Ammon's horn (tissue), 1 donor: ENCODE measurements at regions not wholly inside any gene's neighbourhood (a gene's known extent, or its start where the extent isn't known, plus 50 kb on each side); places are given as distances from the start of the nearest gene placed in this dataset.
"Not testable (repeated sequence)": the region's sequence is repeated elsewhere in the genome, so short reads cannot be mapped to it uniquely, and the experiment has no call there.

ENCODE experiments used
- DNase-seq: peaks from one replicate; pipeline ENCODE4 v3.0.0-alpha.2; 2016; ENCODE audit warnings: low spot score

- no peak for DNase-seq
Measured at GRCh38 chr2:7530001-7530400, 612.8 kb downstream of the RNF144A start.

GRCh38 chr2:7539077-7539476 is 621.9 kb downstream of the RNF144A start:
- DNase-seq = no peak

GRCh38 chr2:7539760-7540159 is 622.5 kb downstream of the RNF144A start:
- DNase-seq = no peak

GRCh38 chr2:7552825-7553570 is 635.8 kb downstream of the RNF144A start:
- no peak for DNase-seq

- DNase-seq = no peak
Measured at GRCh38 chr2:7555260-7555659, 638.0 kb downstream of the RNF144A start.

- DNase-seq = no peak
Measured at GRCh38 chr2:7557376-7557775, 640.2 kb downstream of the RNF144A start.

- no peak for DNase-seq
Measured at GRCh38 chr2:7559791-7560190, 642.6 kb downstream of the RNF144A start.

GRCh38 chr2:7566382-7566881 is 649.2 kb downstream of the RNF144A start:
- DNase-seq = no peak

- not testable (repeated sequence) for DNase-seq
Measured at GRCh38 chr2:7567116-7567515, 649.9 kb downstream of the RNF144A start.

- no peak for DNase-seq
Measured at GRCh38 chr2:7567646-7568045, 650.4 kb downstream of the RNF144A start.

- no peak for DNase-seq
Measured at GRCh38 chr2:7570247-7570646, 653.0 kb downstream of the RNF144A start.

GRCh38 chr2:7571701-7572100 is 654.5 kb downstream of the RNF144A start:
- no peak for DNase-seq

GRCh38 chr2:7572450-7572849 is 655.2 kb downstream of the RNF144A start:
- DNase-seq = peak; percentile 48

GRCh38 chr2:7573166-7573825 is 656.1 kb downstream of the RNF144A start:
- no peak for DNase-seq

GRCh38 chr2:7574385-7574784 is 657.2 kb downstream of the RNF144A start:
- no peak for DNase-seq

GRCh38 chr2:7577769-7578168 is 660.6 kb downstream of the RNF144A start:
- no peak for DNase-seq

- no peak for DNase-seq
Measured at GRCh38 chr2:7584017-7584416, 666.8 kb downstream of the RNF144A start.

- DNase-seq = no peak
Measured at GRCh38 chr2:7586898-7587297, 669.7 kb downstream of the RNF144A start.

GRCh38 chr2:7588295-7588694 is 671.1 kb downstream of the RNF144A start:
- DNase-seq = no peak

GRCh38 chr2:7592618-7593140 is 675.5 kb downstream of the RNF144A start:
- DNase-seq = no peak

- DNase-seq = no peak
Measured at GRCh38 chr2:7593360-7593759, 676.1 kb downstream of the RNF144A start.

GRCh38 chr2:7594211-7594610 is 677.0 kb downstream of the RNF144A start:
- DNase-seq = no peak

GRCh38 chr2:7595206-7595605 is 678.0 kb downstream of the RNF144A start:
- no peak for DNase-seq
